ENCODE measurements at regions not wholly inside any gene's neighbourhood (a gene's known extent, or its start where the extent isn't known, plus 50 kb on each side); places are given as distances from the start of the nearest gene placed in this dataset.
A peak's percentile ranks its signal among the peaks of the same experiment; 100 is the strongest.

- Mint-ChIP-seq H3K4me3 (peak overlapping the region; percentile 75), H3K36me3 (ENCODE audit: low read depth) (peaks cover 63% of the 10 kb centered on the region), H3K4me1 (peaks cover 27% of the 10 kb centered on the region), H3K27ac (no peak overlapping the region), H3K27me3 (ENCODE audit: low read depth, poor library complexity) (peaks cover 32% of the 10 kb centered on the region), H3K9me3 (peaks cover 36% of the 10 kb centered on the region)
- no peak for DNase-seq
- no peak for TF ChIP-seq CTCF (IDR thresholded peaks at IDR 0.05)
Measured at GRCh38 chr6:28747083-28747630, 176.6 kb downstream of the TRIM27 start.

GRCh38 chr6:28747631-28748157 lies 176.1 kb downstream of the TRIM27 start:
- TF ChIP-seq CTCF (IDR thresholded peaks at IDR 0.05): no peak
- Mint-ChIP-seq H3K4me1 (peaks cover 32% of the 10 kb centered on the region), H3K27ac (no peak overlapping the region), H3K4me3 (peak overlapping the region; percentile 75), H3K9me3 (peaks cover 36% of the 10 kb centered on the region), H3K36me3 (ENCODE audit: low read depth) (peaks cover 68% of the 10 kb centered on the region), H3K27me3 (ENCODE audit: low read depth, poor library complexity) (peaks cover 32% of the 10 kb centered on the region)
- DNase-seq: peak; percentile 48

GRCh38 chr6:28748192-28748591 lies 175.6 kb downstream of the TRIM27 start:
- no peak overlapping the region for H3K27ac Mint-ChIP-seq
- no peak overlapping the region for H3K4me3 Mint-ChIP-seq
- peaks cover 30% of the 10 kb centered on the region for H3K4me1 Mint-ChIP-seq
- H3K27me3 Mint-ChIP-seq (ENCODE audit: low read depth, poor library complexity): peaks cover 27% of the 10 kb centered on the region
- no peak for DNase-seq
- peaks cover 36% of the 10 kb centered on the region for H3K9me3 Mint-ChIP-seq
- peaks cover 73% of the 10 kb centered on the region for H3K36me3 Mint-ChIP-seq (ENCODE audit: low read depth)
- TF ChIP-seq CTCF (IDR thresholded peaks at IDR 0.05): no peak

DNA sequence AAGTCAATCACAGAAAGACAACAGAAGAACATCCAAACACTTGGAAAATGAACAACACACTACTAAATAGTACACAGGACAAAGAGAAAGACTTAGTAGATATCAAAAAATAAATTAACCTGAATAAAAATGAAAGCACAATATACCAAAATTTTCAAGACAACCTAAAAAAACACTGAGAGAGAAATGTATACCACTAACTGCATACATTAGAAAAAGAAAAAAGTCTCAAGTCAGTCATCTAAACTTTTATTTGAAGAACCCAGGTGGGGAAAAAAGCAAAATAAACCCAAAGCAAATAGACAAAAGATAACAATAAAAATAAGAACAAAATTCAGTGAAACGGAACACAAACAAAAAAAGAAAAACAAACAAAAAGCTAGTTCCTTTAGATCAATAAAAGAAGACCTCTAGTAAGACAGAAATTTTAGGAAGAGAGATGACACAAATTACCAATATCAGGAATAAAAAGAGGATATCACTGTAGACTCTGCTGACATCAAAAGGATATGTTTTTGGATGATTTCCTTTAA lies 172.8 kb downstream of the TRIM27 start:
- no peak overlapping the region for H3K27ac Mint-ChIP-seq
- H3K4me3 Mint-ChIP-seq: no peak overlapping the region
- peaks cover 36% of the 10 kb centered on the region for H3K9me3 Mint-ChIP-seq
- no peak for DNase-seq
- H3K36me3 Mint-ChIP-seq (ENCODE audit: low read depth): peaks cover 94% of the 10 kb centered on the region
- no peak for TF ChIP-seq CTCF (IDR thresholded peaks at IDR 0.05)
- H3K27me3 Mint-ChIP-seq (ENCODE audit: low read depth, poor library complexity): peaks cover 18% of the 10 kb centered on the region
- H3K4me1 Mint-ChIP-seq: peaks cover 24% of the 10 kb centered on the region

- Mint-ChIP-seq H3K27me3 (ENCODE audit: low read depth, poor library complexity) (peaks cover 18% of the 10 kb centered on the region), H3K4me1 (peaks cover 24% of the 10 kb centered on the region), H3K9me3 (peaks cover 36% of the 10 kb centered on the region), H3K4me3 (no peak overlapping the region), H3K36me3 (ENCODE audit: low read depth) (peaks cover 92% of the 10 kb centered on the region), H3K27ac (no peak overlapping the region)
- no peak for TF ChIP-seq CTCF (IDR thresholded peaks at IDR 0.05)
- DNase-seq: no peak
Measured at GRCh38 chr6:28751514-28751913, 172.3 kb downstream of the TRIM27 start.

DNA sequence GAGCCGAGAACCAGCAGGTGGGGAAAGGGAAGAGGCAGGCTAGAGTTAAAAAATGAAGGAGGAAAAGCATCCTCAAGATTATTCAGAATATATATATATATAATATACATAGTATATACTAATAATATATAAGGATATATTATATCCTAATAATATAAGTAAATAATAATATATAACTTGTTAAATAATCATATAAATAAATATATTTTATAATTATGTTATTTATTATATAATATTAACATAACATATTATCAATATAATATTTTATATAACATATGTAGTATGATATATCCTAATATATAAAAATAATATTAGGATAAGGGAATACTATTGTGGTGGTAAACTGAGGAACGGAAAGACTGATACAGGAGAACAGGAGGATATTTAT lies 171.8 kb downstream of the TRIM27 start:
- no peak overlapping the region for H3K4me3 Mint-ChIP-seq
- DNase-seq: no peak
- peaks cover 93% of the 10 kb centered on the region for H3K36me3 Mint-ChIP-seq (ENCODE audit: low read depth)
- no peak overlapping the region for H3K27ac Mint-ChIP-seq
- H3K27me3 Mint-ChIP-seq (ENCODE audit: low read depth, poor library complexity): peaks cover 15% of the 10 kb centered on the region
- no peak for TF ChIP-seq CTCF (IDR thresholded peaks at IDR 0.05)
- peaks cover 36% of the 10 kb centered on the region for H3K9me3 Mint-ChIP-seq
- peaks cover 24% of the 10 kb centered on the region for H3K4me1 Mint-ChIP-seq

All from nephron progenitor cell (in vitro differentiated cells).